ENCODE measurements at regions not wholly inside any gene's neighbourhood (a gene's known extent, or its start where the extent isn't known, plus 50 kb on each side); places are given as distances from the start of the nearest gene placed in this dataset.
"Not testable (repeated sequence)": the region's sequence is repeated elsewhere in the genome, so short reads cannot be mapped to it uniquely, and the experiment has no call there.

DNA sequence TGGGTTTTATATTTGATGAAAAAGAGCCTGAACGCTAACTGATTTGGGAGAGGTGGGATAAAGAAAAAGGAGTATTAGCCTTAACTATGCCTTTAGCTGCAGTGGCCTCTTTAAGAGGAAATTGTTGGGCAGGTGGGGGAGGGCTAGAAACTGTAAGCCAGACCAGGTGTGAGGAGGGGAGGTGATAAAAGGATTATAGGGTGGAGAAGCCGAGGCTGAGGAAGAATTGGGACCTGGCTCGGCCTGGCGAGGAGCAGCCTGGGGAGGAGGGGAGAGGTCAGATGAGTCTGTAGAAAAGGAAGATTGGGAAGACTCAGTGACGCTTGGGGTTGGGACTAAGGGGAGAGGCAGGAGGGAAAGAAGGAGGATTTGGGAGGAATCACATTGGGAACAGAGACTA, 52.6 kb upstream of the SERPINE2 start:
- DNase-seq (ENCODE audit: low read depth, low spot score); H3K27ac ChIP-seq: not testable (repeated sequence)

- not testable (repeated sequence) for H3K27ac ChIP-seq; DNase-seq (ENCODE audit: low read depth, low spot score)
These were observed 50.5 kb upstream of the SERPINE2 start for GRCh38 chr2:224089606-224090005.
